LNCaP clone FGC (cell line): ENCODE measurements at regions not wholly inside any gene's neighbourhood (a gene's known extent, or its start where the extent isn't known, plus 50 kb on each side); places are given as distances from the start of the nearest gene placed in this dataset.

Experiments used
- DNase-seq: peaks from one replicate; pipeline ENCODE4 v3.0.0-alpha.2; 2011; ENCODE audit warnings: low read depth
- H3K4me3 ChIP-seq: 2 replicates; pipeline ENCODE4 v1.5.1; 2011; ENCODE audit warnings: mild to moderate bottlenecking, low read depth, low read length, control low read depth
- CTCF ChIP-seq: IDR thresholded peaks from 2 replicates; pipeline ENCODE4 v1.5.1; 2012; ENCODE audit warnings: mild to moderate bottlenecking; ENCODE audit not compliant: control insufficient read depth, insufficient read depth; ENCODE audit errors: extremely low read depth

GRCh38 chr3:63202529-63202928 is 75.6 kb upstream of the SYNPR start:
- no peak for DNase-seq
- TF ChIP-seq CTCF = no peak
- H3K4me3 ChIP-seq = no peak overlapping the region

- DNase-seq = no peak
- no peak overlapping the region for H3K4me3 ChIP-seq
- TF ChIP-seq CTCF = no peak
These were observed 71.0 kb upstream of the SYNPR start for GRCh38 chr3:63207066-63207590.

GRCh38 chr3:63228087-63228486 is 50.0 kb upstream of the SYNPR start:
- DNase-seq = no peak
- no peak overlapping the region for H3K4me3 ChIP-seq
- no peak for TF ChIP-seq CTCF
